GM12891 (cell line): ENCODE measurements at regions not wholly inside any gene's neighbourhood (a gene's known extent, or its start where the extent isn't known, plus 50 kb on each side); places are given as distances from the start of the nearest gene placed in this dataset.

Experiments used
- DNase-seq: peaks from one replicate; pipeline ENCODE4 v3.0.0; 2011; ENCODE audit warnings: low spot score; ENCODE audit not compliant: insufficient read length
- FAIRE-seq: peaks from 2 replicates; lab custom pipeline; 2011; peaks lifted over from hg19 to GRCh38; lab: Jason Lieb, UNC
- PAX5 ChIP-seq: IDR thresholded peaks from 2 replicates; pipeline ENCODE4 v1.6.1; 2011; ENCODE audit warnings: low read length, moderate library complexity, mild to moderate bottlenecking; ENCODE audit not compliant: insufficient read depth, severe bottlenecking
- POLR2A ChIP-seq: IDR thresholded peaks from 2 replicates; pipeline ENCODE4 v1.6.1; 2011; ENCODE audit warnings: low read depth, low read length, control low read depth
- POLR2AphosphoS5 ChIP-seq: IDR thresholded peaks from 2 replicates; pipeline ENCODE4 v1.6.1; 2011; ENCODE audit warnings: low read depth, low read length, control low read depth
- POU2F2 ChIP-seq: IDR thresholded peaks from 2 replicates; pipeline ENCODE4 v1.6.1; 2011; ENCODE audit warnings: low read depth, mild to moderate bottlenecking, control low read depth, low read length, moderate library complexity
- SPI1 ChIP-seq: IDR thresholded peaks from 2 replicates; pipeline ENCODE4 v1.6.1; 2011; ENCODE audit warnings: low read depth, low read length, control low read depth
- TAF1 ChIP-seq: IDR thresholded peaks from 2 replicates; pipeline ENCODE4 v1.6.1; 2011; ENCODE audit warnings: low read depth, low read length, control low read depth

DNA sequence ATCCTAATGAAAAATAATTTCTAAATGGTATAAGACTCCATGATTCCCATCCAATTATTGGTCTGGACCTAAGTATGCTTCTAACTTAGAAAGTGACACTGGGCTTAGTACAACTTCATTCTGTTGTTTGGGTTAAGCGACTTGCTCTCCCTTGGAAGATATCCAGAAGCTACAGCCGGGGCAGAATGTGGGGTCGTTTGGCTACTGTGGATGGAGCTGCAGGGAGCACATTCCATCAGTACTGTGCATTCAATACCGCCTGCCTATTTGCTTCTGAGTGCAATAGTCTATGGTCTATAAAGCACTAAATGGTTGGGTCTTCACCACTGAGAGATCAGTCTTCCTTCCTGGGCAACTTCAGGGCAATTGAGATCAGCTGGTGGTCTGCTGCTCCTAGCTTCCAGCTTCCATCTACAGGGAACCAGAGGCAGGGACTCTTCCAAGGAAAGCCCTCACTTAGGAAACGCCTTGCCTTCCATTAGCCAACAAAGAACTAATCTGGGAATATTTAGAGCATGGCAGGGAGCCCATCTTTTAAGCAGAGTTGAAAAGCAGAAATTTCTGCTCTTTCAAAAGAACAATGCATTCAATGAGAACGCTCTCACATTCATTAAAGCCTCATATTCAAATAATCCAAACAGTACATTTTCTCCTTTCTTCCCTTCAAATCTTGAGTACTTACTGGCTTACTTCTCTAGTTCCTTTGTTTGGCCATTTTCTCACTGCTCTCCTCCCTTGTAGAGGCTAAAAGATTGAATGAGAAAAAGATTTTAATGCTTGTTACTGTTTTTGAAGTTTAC, 1049.9 kb upstream of the TENM3 start:
- DNase-seq (no peak), FAIRE-seq (no peak)
- no peak for TF ChIP-seq TAF1
- TF ChIP-seq POU2F2 = no peak
- no peak for TF ChIP-seq POLR2A
- no peak for TF ChIP-seq PAX5
- TF ChIP-seq SPI1 = no peak
- TF ChIP-seq POLR2AphosphoS5 = no peak

DNA sequence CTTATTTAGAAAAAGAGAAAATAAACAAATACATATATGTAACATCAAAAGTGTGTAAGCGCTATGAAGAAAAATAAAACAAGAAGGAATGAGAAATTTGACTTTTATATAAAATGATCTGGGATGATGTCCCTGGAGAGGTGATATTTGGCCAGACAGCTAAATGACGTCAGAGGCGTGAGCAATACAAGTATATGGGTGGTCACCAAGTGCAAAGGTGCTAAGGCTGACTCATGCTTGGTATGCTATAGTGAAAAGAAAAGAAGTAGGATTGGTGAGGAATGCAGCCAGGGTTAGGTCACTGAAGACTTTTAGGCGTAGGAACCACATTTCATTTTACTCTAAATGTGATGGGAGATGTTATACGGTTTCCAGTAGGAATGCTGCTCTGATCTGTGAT, 1049.1 kb upstream of the TENM3 start:
- DNase-seq = no peak
- no peak for FAIRE-seq

DNA sequence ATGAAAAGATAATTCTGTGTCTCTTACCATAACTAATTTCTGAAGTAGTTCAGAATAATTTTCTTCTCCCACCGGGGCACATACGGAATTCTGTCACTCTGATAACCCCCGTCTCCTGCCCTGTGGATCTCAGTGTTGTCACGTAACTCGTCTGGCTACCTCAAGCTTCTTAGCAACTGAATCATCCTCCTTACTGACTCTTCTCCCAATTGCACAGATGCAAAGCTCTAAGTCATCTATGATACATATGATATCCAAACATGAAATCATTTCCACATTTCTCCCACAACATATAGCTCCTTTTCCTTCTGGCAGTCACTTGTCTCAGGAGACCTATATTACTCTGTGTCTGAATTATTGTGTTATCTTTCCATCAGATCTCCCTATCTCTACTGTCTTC, 1043.1 kb upstream of the TENM3 start:
- FAIRE-seq (no peak), DNase-seq (no peak)
- TF ChIP-seq PAX5 = no peak
- no peak for TF ChIP-seq SPI1
- no peak for TF ChIP-seq POLR2A
- TF ChIP-seq TAF1 = no peak
- TF ChIP-seq POU2F2 = no peak
- TF ChIP-seq POLR2AphosphoS5 = no peak

More for the DNA sequence above, 1049.1 kb upstream of the TENM3 start:
- TF ChIP-seq POLR2A (no peak), TAF1 (no peak), POLR2AphosphoS5 (no peak), PAX5 (no peak), SPI1 (no peak), POU2F2 (no peak)

DNA sequence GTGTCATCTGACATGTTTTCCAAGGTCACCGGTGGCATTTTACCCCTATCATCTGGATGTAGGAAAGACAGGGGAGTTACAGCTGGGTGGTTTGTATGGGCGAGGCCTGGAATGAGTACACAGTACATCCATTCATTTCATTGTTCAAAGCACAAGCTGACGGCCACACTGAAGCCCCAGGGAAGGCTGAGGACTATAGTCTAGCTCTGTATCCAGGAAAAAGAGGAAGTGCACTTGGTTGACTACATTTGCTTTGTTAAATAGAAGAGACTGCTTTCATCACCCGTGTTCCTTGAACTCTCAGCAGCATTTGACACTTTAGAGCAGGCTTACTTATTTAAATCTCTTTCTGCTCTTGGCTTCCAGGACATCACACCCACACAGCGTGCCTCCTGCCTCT, 1041.0 kb upstream of the TENM3 start:
- FAIRE-seq (no peak), DNase-seq (no peak)
- TF ChIP-seq PAX5 = no peak
- TF ChIP-seq POLR2A = no peak
- peak; percentile 82 for TF ChIP-seq SPI1
- no peak for TF ChIP-seq POLR2AphosphoS5
- no peak for TF ChIP-seq POU2F2

DNA sequence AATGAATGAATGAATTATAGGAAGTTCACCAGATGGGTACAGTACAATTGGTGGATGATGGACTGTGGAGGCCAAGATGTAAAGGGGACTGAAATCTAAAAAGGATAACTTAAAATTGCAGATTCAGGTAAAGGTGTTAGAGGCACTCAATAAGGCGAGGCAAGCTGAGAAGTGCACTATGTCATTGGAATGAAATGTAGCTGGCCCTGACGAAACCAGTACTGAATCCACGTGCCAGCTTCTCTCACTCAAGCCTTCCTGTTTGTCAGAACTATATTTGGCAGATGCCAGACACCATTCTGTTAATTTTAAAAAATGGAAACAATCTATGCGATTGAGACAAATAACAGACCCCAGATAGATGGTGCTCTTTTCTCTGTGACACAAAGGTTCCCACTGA, 1039.1 kb upstream of the TENM3 start:
- FAIRE-seq (no peak), DNase-seq (no peak)
- TF ChIP-seq POU2F2 = no peak
- TF ChIP-seq PAX5 = no peak
- TF ChIP-seq TAF1 = no peak
- no peak for TF ChIP-seq POLR2A
- TF ChIP-seq SPI1 = no peak
- TF ChIP-seq POLR2AphosphoS5 = no peak

DNA sequence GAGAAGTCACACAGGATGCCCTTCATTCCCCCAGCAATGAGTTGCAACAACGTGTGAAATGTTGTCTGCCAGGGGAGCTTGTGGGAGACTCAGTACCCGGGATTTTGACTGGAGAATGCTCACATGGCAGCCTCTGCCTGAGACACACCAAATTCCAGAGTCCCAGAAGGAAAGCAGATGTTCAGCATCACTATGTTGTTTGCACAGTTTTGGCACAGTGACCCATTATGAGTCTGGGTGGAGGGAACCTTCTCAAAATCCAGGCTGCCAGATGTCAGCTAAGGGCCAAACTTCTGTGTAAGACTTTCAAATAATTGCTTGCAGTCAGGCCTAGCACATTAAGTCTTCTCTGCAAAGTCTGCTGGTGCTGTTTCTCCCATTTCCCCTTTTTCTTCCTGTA, 1029.7 kb upstream of the TENM3 start:
- DNase-seq (no peak), FAIRE-seq (no peak)
- TF ChIP-seq SPI1 (peak; percentile 38; the same call in 1 of the 2 replicates), TAF1 (no peak)

DNA sequence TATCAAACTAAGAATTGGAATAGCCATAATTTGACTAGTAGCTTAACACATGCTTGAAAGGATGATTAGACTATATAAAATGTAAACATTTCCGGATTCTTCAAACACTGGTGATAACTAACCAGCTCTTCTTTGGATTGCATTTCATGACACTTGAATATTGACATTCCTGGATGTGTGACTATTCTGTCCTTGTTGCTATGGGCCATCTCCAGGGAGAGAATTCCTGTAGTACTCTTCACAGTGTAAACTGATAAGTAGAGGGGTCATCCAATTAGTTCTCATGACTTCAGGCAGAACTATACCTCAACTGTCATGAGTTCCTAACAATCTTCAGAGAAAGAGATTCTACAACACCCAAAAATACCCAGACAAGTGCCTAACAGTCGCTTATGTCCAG, 1026.7 kb upstream of the TENM3 start:
- FAIRE-seq (no peak), DNase-seq (no peak)
- TF ChIP-seq POLR2A (no peak), POLR2AphosphoS5 (no peak)

DNA sequence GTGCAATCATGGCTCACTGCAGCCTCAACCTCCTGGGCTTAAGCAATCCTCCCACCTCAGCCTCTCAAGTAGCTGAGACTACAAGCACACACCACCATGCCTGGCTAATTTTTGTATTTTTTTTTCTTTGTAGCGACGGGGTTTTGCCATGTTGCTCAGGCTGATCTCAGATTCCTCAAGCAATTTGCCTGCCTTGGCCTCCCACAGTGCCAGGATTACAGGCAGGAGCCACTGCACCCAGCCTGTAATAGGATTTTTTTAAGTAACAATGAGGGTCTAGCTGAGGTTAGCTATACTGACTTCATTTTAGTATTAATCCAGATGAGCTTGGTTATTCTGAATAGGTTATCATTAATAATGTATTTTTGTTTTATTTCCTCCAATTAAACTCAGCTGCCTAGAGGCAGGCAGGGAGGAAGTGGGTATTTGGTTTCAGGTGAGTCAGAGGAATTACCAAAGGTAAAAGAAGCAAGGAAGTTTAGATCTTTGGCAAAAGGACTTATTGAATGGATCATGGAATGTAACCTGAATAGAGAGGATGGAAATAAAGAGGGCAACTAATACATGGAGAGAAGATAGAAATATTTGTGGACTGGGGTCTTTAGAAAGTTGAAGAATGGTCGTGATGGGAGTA, 1023.3 kb upstream of the TENM3 start:
- FAIRE-seq (no peak), DNase-seq (no peak)
- TF ChIP-seq PAX5 = no peak
- TF ChIP-seq POLR2A = no peak
- no peak for TF ChIP-seq POLR2AphosphoS5
- no peak for TF ChIP-seq SPI1
- no peak for TF ChIP-seq POU2F2
- TF ChIP-seq TAF1 = no peak

DNA sequence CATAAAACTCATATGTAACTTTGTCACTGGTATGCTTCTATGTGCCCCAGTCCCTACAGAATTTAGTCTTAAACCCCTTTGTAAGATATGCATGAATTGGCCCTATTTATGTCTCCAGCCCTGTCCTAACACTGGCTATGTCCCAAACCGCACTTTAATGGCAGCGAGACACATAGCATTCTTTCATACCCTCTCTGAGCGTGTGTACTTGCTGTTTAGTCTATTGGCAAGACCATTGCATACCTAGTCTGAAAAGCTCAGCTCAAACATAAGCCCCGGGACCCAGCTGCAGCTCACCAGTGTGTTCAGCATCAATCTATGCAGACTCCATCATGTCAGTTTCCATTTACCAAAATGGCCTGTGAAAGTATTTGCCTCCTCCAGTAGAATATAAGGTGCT, 1018.4 kb upstream of the TENM3 start:
- no peak for FAIRE-seq
- no peak for TF ChIP-seq POLR2A
- TF ChIP-seq POLR2AphosphoS5 = no peak
- TF ChIP-seq POU2F2 = no peak
- TF ChIP-seq PAX5 = no peak
- TF ChIP-seq TAF1 = no peak
- no peak for TF ChIP-seq SPI1
- DNase-seq = no peak

DNA sequence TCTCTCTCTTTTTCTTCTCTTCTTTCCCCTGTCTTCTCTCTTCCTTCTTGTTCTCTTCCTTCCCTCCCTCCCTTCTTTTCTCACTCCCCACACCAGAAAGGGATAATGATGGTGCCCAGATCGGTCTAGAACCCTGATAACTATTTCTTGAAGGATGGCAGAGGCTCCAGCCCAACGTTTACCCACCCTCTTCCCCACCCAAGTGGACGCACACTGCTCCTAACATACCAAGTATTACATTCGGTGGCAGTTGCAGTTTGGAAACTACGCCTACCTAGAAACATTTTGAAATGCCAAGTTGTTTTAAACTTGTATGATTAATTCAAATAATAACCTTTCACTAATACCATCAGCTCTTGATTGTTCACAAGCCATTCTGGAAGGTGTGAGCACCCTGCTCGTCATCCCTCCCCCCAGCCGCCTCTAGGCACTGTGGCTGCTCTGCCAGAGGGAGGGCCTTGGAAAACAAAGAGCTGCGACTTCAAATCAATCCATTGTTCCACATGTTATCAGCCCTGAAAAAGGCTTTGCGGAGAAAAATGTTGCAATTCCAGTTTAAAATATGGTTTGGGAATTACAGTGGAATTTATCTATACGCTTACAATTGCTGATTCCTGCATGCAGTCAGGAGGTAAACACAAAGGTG, 1017.5 kb upstream of the TENM3 start:
- TF ChIP-seq POU2F2 (no peak), PAX5 (no peak), SPI1 (no peak), POLR2AphosphoS5 (no peak), TAF1 (no peak), POLR2A (no peak)
- no peak for FAIRE-seq
- DNase-seq = no peak
